ENCODE measurements at regions not wholly inside any gene's neighbourhood (a gene's known extent, or its start where the extent isn't known, plus 50 kb on each side); places are given as distances from the start of the nearest gene placed in this dataset.
A peak's percentile ranks its signal among the peaks of the same experiment; 100 is the strongest.

GRCh38 chr2:196391149-196391479 is 219.7 kb upstream of the STK17B start:
- no peak overlapping the region for H3K27ac Mint-ChIP-seq
- peaks cover 11 to 28% of the 10 kb centered on the region in 2 donors for H3K27me3 Mint-ChIP-seq
- ATAC-seq, result no peak
- no peaks in the 10 kb centered on the region for H3K4me1 Mint-ChIP-seq (ENCODE audit: low read depth in 2 of 2)
- H3K9me3 Mint-ChIP-seq, result no peaks in the 10 kb centered on the region
- H3K36me3 Mint-ChIP-seq, result no peaks in the 10 kb centered on the region
- no peak overlapping the region for H3K4me3 Mint-ChIP-seq
- DNase-seq (ENCODE audit: low spot score), result no peak

GRCh38 chr2:196399096-196399495 is 227.7 kb upstream of the STK17B start:
- Mint-ChIP-seq H3K4me1 (ENCODE audit: low read depth in 2 of 2) (no peaks in the 10 kb centered on the region), H3K27me3 (peaks cover 9 to 14% of the 10 kb centered on the region in 2 donors)

GRCh38 chr2:196399722-196400691 is 228.6 kb upstream of the STK17B start:
- H3K36me3 Mint-ChIP-seq, result no peaks in the 10 kb centered on the region
- DNase-seq (ENCODE audit: low spot score), result no peak
- H3K27ac Mint-ChIP-seq, result no peak overlapping the region
- no peak for ATAC-seq
- H3K4me3 Mint-ChIP-seq, result no peak overlapping the region
- no peaks in the 10 kb centered on the region for H3K9me3 Mint-ChIP-seq
- no peaks in the 10 kb centered on the region for H3K4me1 Mint-ChIP-seq (ENCODE audit: low read depth in 2 of 2)
- peaks cover 7 to 12% of the 10 kb centered on the region in 2 donors for H3K27me3 Mint-ChIP-seq

More at GRCh38 chr2:196399096-196399495, 227.7 kb upstream of the STK17B start:
- H3K9me3 Mint-ChIP-seq, result no peaks in the 10 kb centered on the region
- no peaks in the 10 kb centered on the region for H3K36me3 Mint-ChIP-seq
- H3K4me3 Mint-ChIP-seq, result no peak overlapping the region
- ATAC-seq (no peak), DNase-seq (ENCODE audit: low spot score) (no peak)
- no peak overlapping the region for H3K27ac Mint-ChIP-seq

- no peaks in the 10 kb centered on the region for H3K9me3 Mint-ChIP-seq
- H3K36me3 Mint-ChIP-seq, result no peaks in the 10 kb centered on the region
- no peak for ATAC-seq
- peaks cover 3 to 18% of the 10 kb centered on the region in 2 donors for H3K27me3 Mint-ChIP-seq
- H3K27ac Mint-ChIP-seq, result no peak overlapping the region
- DNase-seq (ENCODE audit: low spot score), result no peak
- no peaks in the 10 kb centered on the region for H3K4me1 Mint-ChIP-seq (ENCODE audit: low read depth in 2 of 2)
- H3K4me3 Mint-ChIP-seq, result no peak overlapping the region
Observed at GRCh38 chr2:196403471-196403870, 232.1 kb upstream of the STK17B start.

GRCh38 chr2:196404276-196404675 is 232.9 kb upstream of the STK17B start:
- ATAC-seq (no peak), DNase-seq (ENCODE audit: low spot score) (no peak)
- H3K27me3 Mint-ChIP-seq, result peaks cover 3 to 19% of the 10 kb centered on the region in 2 donors
- H3K4me3 Mint-ChIP-seq, result no peak overlapping the region
- no peaks in the 10 kb centered on the region for H3K9me3 Mint-ChIP-seq
- H3K27ac Mint-ChIP-seq, result no peak overlapping the region
- no peaks in the 10 kb centered on the region for H3K36me3 Mint-ChIP-seq
- H3K4me1 Mint-ChIP-seq (ENCODE audit: low read depth in 2 of 2), result no peaks in the 10 kb centered on the region

GRCh38 chr2:196407675-196408264 is 231.7 kb upstream of the CCDC150 start:
- Mint-ChIP-seq H3K4me1 (ENCODE audit: low read depth in 2 of 2) (no peaks in the 10 kb centered on the region), H3K36me3 (no peaks in the 10 kb centered on the region), H3K27ac (no peak overlapping the region), H3K4me3 (no peak overlapping the region), H3K9me3 (no peaks in the 10 kb centered on the region), H3K27me3 (peaks cover 4 to 21% of the 10 kb centered on the region in 2 donors)
- ATAC-seq (no peak), DNase-seq (ENCODE audit: low spot score) (no peak)

- Mint-ChIP-seq H3K36me3 (no peaks in the 10 kb centered on the region), H3K9me3 (no peaks in the 10 kb centered on the region), H3K4me1 (ENCODE audit: low read depth in 2 of 2) (no peaks in the 10 kb centered on the region), H3K27ac (no peak overlapping the region), H3K4me3 (no peak overlapping the region), H3K27me3 (peaks cover 8 to 29% of the 10 kb centered on the region in 2 donors)
- DNase-seq (ENCODE audit: low spot score) (no peak), ATAC-seq (no peak)
Observed at GRCh38 chr2:196409376-196409775, 230.1 kb upstream of the CCDC150 start.

GRCh38 chr2:196410008-196410407 is 229.5 kb upstream of the CCDC150 start:
- H3K27ac Mint-ChIP-seq, result no peak overlapping the region
- peaks cover 9 to 29% of the 10 kb centered on the region in 2 donors for H3K27me3 Mint-ChIP-seq
- H3K4me1 Mint-ChIP-seq (ENCODE audit: low read depth in 2 of 2), result peaks cover 1 to 2% of the 10 kb centered on the region in 2 donors
- no peaks in the 10 kb centered on the region for H3K9me3 Mint-ChIP-seq
- no peak overlapping the region for H3K4me3 Mint-ChIP-seq
- H3K36me3 Mint-ChIP-seq, result no peaks in the 10 kb centered on the region
- ATAC-seq (no peak), DNase-seq (ENCODE audit: low spot score) (no peak)

GRCh38 chr2:196413821-196414274 is 225.7 kb upstream of the CCDC150 start:
- ATAC-seq (no peak), DNase-seq (ENCODE audit: low spot score) (no peak)
- Mint-ChIP-seq H3K27me3 (peaks cover 9 to 22% of the 10 kb centered on the region in 2 donors), H3K9me3 (no peaks in the 10 kb centered on the region), H3K36me3 (no peaks in the 10 kb centered on the region), H3K27ac (no peak overlapping the region), H3K4me3 (no peak overlapping the region), H3K4me1 (ENCODE audit: low read depth in 2 of 2) (peaks cover 5 to 8% of the 10 kb centered on the region in 2 donors)

GRCh38 chr2:196415384-196415783 is 224.1 kb upstream of the CCDC150 start:
- no peak for DNase-seq (ENCODE audit: low spot score)
- H3K27me3 Mint-ChIP-seq, result peaks cover 14 to 32% of the 10 kb centered on the region in 2 donors
- H3K9me3 Mint-ChIP-seq, result no peaks in the 10 kb centered on the region
- peaks cover 5 to 8% of the 10 kb centered on the region in 2 donors for H3K4me1 Mint-ChIP-seq (ENCODE audit: low read depth in 2 of 2)
- H3K27ac Mint-ChIP-seq, result peak overlapping the region; percentile 10 to 36
- H3K36me3 Mint-ChIP-seq, result no peaks in the 10 kb centered on the region
- peak overlapping the region; percentile 54 for H3K4me3 Mint-ChIP-seq
- ATAC-seq, result peak in 1 of 2 donors; percentile 69

GRCh38 chr2:196420143-196420542 is 219.4 kb upstream of the CCDC150 start:
- ATAC-seq, result no peak
- H3K4me3 Mint-ChIP-seq, result no peak overlapping the region

GRCh38 chr2:196421880-196422279 is 217.6 kb upstream of the CCDC150 start:
- H3K27me3 Mint-ChIP-seq, result peaks cover 10 to 34% of the 10 kb centered on the region in 2 donors
- no peak overlapping the region for H3K4me3 Mint-ChIP-seq
- ATAC-seq, result peak in 1 of 2 donors; percentile 15
- H3K36me3 Mint-ChIP-seq, result no peaks in the 10 kb centered on the region
- DNase-seq (ENCODE audit: low spot score), result no peak
- no peaks in the 10 kb centered on the region for H3K4me1 Mint-ChIP-seq (ENCODE audit: low read depth in 2 of 2)
- no peaks in the 10 kb centered on the region for H3K9me3 Mint-ChIP-seq
- no peak overlapping the region for H3K27ac Mint-ChIP-seq

More at GRCh38 chr2:196420143-196420542, 219.4 kb upstream of the CCDC150 start:
- Mint-ChIP-seq H3K4me1 (ENCODE audit: low read depth in 2 of 2) (peaks cover 3 to 5% of the 10 kb centered on the region in 2 donors), H3K27me3 (peaks cover 10 to 34% of the 10 kb centered on the region in 2 donors), H3K27ac (no peak overlapping the region), H3K36me3 (no peaks in the 10 kb centered on the region), H3K9me3 (no peaks in the 10 kb centered on the region)
- no peak for DNase-seq (ENCODE audit: low spot score)

- DNase-seq (ENCODE audit: low spot score) (no peak), ATAC-seq (no peak)
- Mint-ChIP-seq H3K27ac (no peak overlapping the region), H3K4me3 (no peak overlapping the region), H3K36me3 (no peaks in the 10 kb centered on the region), H3K4me1 (ENCODE audit: low read depth in 2 of 2) (no peaks in the 10 kb centered on the region), H3K27me3 (peaks cover 10 to 34% of the 10 kb centered on the region in 2 donors), H3K9me3 (no peaks in the 10 kb centered on the region)
Observed at GRCh38 chr2:196422361-196422760, 217.2 kb upstream of the CCDC150 start.

- ATAC-seq (no peak), DNase-seq (ENCODE audit: low spot score) (no peak)
- H3K9me3 Mint-ChIP-seq, result no peaks in the 10 kb centered on the region
- H3K27ac Mint-ChIP-seq, result no peak overlapping the region
- no peaks in the 10 kb centered on the region for H3K4me1 Mint-ChIP-seq (ENCODE audit: low read depth in 2 of 2)
- H3K4me3 Mint-ChIP-seq, result no peak overlapping the region
- H3K27me3 Mint-ChIP-seq, result peaks cover 18 to 32% of the 10 kb centered on the region in 2 donors
- H3K36me3 Mint-ChIP-seq, result no peaks in the 10 kb centered on the region
Observed at GRCh38 chr2:196426122-196426521, 213.4 kb upstream of the CCDC150 start.

All from natural killer cell treated with Interleukin-12 subunit alpha and Interleukin-12 subunit beta and Interleukin-15 and Interleukin-18, amount 100 ng/mL, for 72 hours (primary cell).